HepG2 (cell line): ENCODE measurements at regions not wholly inside any gene's neighbourhood (a gene's known extent, or its start where the extent isn't known, plus 50 kb on each side); places are given as distances from the start of the nearest gene placed in this dataset.

ENCODE experiments used
- ARNT ChIP-seq: fragments of 450-650 bp; IDR thresholded peaks from 2 replicates; pipeline ENCODE4 v1.6.1; 2017
- EZH2 ChIP-seq: conservative IDR thresholded peaks from 2 replicates; pipeline ENCODE4 v1.6.1; 2012; ENCODE audit warnings: mild to moderate bottlenecking, low read depth, low read length, moderate library complexity
- GMEB1 ChIP-seq: sonication (generic); formaldehyde crosslinking; IDR thresholded peaks from 2 replicates; pipeline ENCODE4 v1.5.1; 2020; ENCODE audit warnings: missing genetic modification reagents, mild to moderate bottlenecking, borderline replicate concordance
- HDAC6 ChIP-seq: fragments of 200-600 bp; sonication (generic); IDR thresholded peaks from 2 replicates; pipeline ENCODE4 v1.7.0; 2017; ENCODE audit warnings: mild to moderate bottlenecking, antibody characterized with exemption, low read length, low read depth
- HMGXB4 ChIP-seq, 2 experiments: sonication (generic) in 1 of 2; formaldehyde crosslinking in 1 of 2; IDR thresholded peaks; 2 replicates each; pipeline versions ENCODE4 v1.4.0 to v1.6.1; 2018 to 2020; ENCODE audit warnings: missing genetic modification reagents in 2 of 2, borderline replicate concordance in 1 of 2, low read depth in 1 of 2, mild to moderate bottlenecking in 1 of 2, missing biosample characterization in 1 of 2
- HNRNPL ChIP-seq: fragments of 200-400 bp; formaldehyde crosslinking; IDR thresholded peaks from 2 replicates; pipeline ENCODE4 v1.6.1; 2017; ENCODE audit warnings: mild to moderate bottlenecking, low read depth, low read length
- ISX ChIP-seq: sonication (generic); formaldehyde crosslinking; conservative IDR thresholded peaks from 2 replicates; pipeline ENCODE4 v1.5.0; 2020; ENCODE audit warnings: missing genetic modification reagents
- KLF9 ChIP-seq: IDR thresholded peaks from 2 replicates; pipeline ENCODE4 v1.6.1; 2016; ENCODE audit warnings: low read depth
- MYPOP ChIP-seq: sonication (generic); formaldehyde crosslinking; IDR thresholded peaks from 2 replicates; pipeline ENCODE4 v1.8.1; 2023; ENCODE audit warnings: mild to moderate bottlenecking, moderate library complexity, missing genetic modification reagents
- RAD21 ChIP-seq: fragments of 450-650 bp; formaldehyde crosslinking; IDR thresholded peaks from 2 replicates; pipeline ENCODE4 v1.5.0; 2020; ENCODE audit warnings: mild to moderate bottlenecking
- TAF15 ChIP-seq: fragments of 200-400 bp; formaldehyde crosslinking; IDR thresholded peaks from one replicate; pipeline ENCODE4 v1.6.1; 2018; ENCODE audit warnings: mild to moderate bottlenecking, low read depth, low read length; ENCODE audit not compliant: poor library complexity, severe bottlenecking
- TCF7 ChIP-seq: sonication (generic); IDR thresholded peaks from 2 replicates; pipeline ENCODE4 v1.6.1; 2016; ENCODE audit warnings: antibody characterized with exemption, low read depth
- ZBTB10 ChIP-seq: sonication (generic); formaldehyde crosslinking; IDR thresholded peaks from 2 replicates; pipeline ENCODE4 v1.4.0; 2020; ENCODE audit warnings: missing genetic modification reagents, borderline replicate concordance
- ZBTB33 ChIP-seq: sonication (generic); formaldehyde crosslinking; IDR thresholded peaks from 2 replicates; pipeline ENCODE4 v1.4.0; 2020; ENCODE audit warnings: missing genetic modification reagents
- ZNF317 ChIP-seq: sonication (generic); formaldehyde crosslinking; IDR thresholded peaks from 2 replicates; pipeline ENCODE4 v1.5.0; 2020; ENCODE audit warnings: mild to moderate bottlenecking, missing genetic modification reagents
- ZNF44 ChIP-seq: sonication (generic); formaldehyde crosslinking; IDR thresholded peaks from 2 replicates; pipeline ENCODE4 v1.5.1; 2020; ENCODE audit warnings: mild to moderate bottlenecking, missing genetic modification reagents
- ZNF776 ChIP-seq: sonication (generic); formaldehyde crosslinking; IDR thresholded peaks from 2 replicates; pipeline ENCODE4 v1.4.0; 2020; ENCODE audit warnings: mild to moderate bottlenecking, missing genetic modification reagents

GRCh38 chr1:93814059-93814794, 64.8 kb downstream of the DNTTIP2 start (continued):
- TF ChIP-seq ZBTB33, result peak; percentile 43; the same call in 1 of the 2 replicates
- no peak for TF ChIP-seq EZH2
- no peak for TF ChIP-seq ZBTB10
- TF ChIP-seq ARNT, result no peak
- TF ChIP-seq MYPOP (CRISPR knock-in tag), result 0 out of 2 replicates have a peak, but pooled peaks have one; percentile 63
- peak; percentile 54 for TF ChIP-seq TCF7
- peak in 1 of 2 experiments; percentile 75; a peak in 1 of 4 replicates for TF ChIP-seq HMGXB4 (CRISPR knock-in tag; IDR thresholded peaks at IDR 0.05; ENCODE audit: borderline replicate concordance in 1 of 2, low read depth in 1 of 2)
- TF ChIP-seq ZNF44 (CRISPR knock-in tag), result no peak
- peak; percentile 98 for TF ChIP-seq RAD21
- TF ChIP-seq TAF15, result no peak
- TF ChIP-seq HDAC6, result no peak
- no peak for TF ChIP-seq GMEB1 (CRISPR knock-in tag)
- no peak for TF ChIP-seq ISX (CRISPR knock-in tag)
- no peak for TF ChIP-seq KLF9 (CRISPR knock-in tag)
- TF ChIP-seq ZNF776, result no peak
- no peak for TF ChIP-seq HNRNPL
- no peak for TF ChIP-seq ZNF317 (CRISPR knock-in tag)
